ENCODE measurements at regions not wholly inside any gene's neighbourhood (a gene's known extent, or its start where the extent isn't known, plus 50 kb on each side); places are given as distances from the start of the nearest gene placed in this dataset.
"Not testable (repeated sequence)": the region's sequence is repeated elsewhere in the genome, so short reads cannot be mapped to it uniquely, and the experiment has no call there.

DNA sequence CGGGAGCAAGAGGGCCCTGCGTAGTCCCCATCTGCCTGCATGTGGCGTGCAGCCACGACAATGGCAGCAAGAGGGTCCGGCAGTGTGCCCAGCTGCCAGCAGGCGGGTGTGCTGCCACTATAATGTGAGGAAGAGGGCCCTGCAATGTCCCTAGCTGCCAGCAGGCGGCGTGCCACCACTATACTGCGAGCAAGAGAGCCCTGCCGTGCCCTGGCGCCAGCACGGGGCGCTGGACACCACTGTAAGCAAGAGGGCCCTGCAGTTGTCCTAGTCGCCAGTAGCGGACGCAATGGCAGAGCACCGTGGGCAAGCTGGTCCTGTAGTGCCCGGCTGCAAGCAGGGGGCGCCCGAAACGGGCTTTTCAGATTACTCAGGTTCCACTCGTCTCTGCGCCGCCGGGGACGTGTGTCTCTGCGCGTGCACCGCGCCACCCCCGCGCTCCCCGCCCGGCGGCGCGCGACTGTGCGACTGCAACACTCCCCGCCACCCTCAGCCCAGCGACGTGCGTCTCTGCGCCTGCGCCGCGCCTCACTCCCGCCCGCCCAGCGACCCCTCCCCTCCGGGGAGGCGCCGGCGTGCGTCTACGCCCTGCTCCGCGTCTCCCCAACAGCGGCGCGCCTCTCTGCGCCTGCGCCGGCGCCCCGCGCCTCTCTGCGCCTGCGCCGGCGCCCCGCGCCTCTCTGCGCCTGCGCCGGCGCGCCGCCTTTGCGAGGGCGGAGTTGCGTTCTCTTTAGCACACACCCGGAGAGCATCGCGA lies 159.4 kb upstream of the FRG2B start:
- DNase-seq (ENCODE audit: low spot score) = peak; percentile 57
- intact Hi-C loops (cut with DNase I) = not testable (repeated sequence)

DNA sequence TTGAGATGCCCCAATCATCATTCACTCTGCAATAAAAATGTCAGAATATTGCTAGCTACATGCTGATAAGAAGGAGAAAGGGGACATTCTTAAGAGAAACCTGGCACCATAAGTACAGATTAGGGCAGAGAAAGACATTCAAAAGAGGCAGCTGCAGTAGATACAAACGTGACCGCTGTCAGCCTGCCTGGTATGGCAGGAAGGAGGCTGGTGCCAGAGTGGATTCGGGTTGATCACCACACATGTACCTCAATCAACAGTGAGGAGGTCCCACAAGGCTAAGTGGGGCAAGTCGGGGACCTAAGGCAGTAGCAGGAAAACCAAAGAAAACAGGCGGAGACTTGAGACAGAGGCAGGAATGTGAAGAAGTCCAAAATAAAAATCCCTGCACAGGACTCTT lies 158.6 kb upstream of the FRG2B start:
- intact Hi-C loops (cut with DNase I) = not testable (repeated sequence)
- peak; percentile 58 for DNase-seq (ENCODE audit: low spot score)

DNA sequence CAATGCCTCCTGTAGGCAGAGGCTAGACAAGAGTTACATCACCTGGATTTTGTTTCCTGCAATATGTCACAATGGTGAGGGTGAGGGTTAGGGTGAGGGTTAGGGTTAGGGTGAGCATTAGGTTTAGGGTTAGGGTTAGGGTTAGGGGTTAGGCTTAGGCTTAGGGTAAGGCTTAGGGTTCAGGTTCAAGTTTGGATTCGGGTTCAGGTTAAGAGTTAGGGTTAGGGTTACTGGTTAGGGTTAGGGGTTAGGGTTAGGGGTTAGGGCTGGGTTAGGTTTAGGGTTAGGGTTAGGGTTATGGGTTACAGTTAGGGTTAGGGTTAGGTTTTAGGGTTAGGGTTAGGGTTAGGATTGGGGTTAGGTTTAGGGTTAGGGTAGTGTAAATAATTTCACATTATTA lies 138.7 kb upstream of the FRG2B start:
- intact Hi-C loops (cut with DNase I); DNase-seq (ENCODE audit: low spot score): not testable (repeated sequence)

DNA sequence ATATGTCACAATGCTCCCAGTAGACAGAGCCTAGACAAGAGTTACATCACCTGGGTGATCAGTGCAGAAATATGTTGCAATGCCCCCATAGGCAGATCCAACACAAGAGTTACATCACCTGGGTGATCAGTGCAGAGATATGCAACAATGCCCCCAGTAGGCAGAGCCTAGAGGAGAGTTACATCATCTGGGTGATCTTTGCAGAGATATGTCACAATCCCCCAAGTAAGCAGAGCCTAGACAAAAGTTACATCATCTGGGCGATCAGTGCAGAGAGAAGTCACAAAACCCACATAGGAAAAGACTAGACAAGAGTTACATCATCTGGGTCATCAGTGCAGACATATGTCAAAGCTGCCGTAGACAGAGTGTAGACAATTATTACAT lies 138.2 kb upstream of the FRG2B start:
- intact Hi-C loops (cut with DNase I); DNase-seq (ENCODE audit: low spot score): not testable (repeated sequence)

DNA sequence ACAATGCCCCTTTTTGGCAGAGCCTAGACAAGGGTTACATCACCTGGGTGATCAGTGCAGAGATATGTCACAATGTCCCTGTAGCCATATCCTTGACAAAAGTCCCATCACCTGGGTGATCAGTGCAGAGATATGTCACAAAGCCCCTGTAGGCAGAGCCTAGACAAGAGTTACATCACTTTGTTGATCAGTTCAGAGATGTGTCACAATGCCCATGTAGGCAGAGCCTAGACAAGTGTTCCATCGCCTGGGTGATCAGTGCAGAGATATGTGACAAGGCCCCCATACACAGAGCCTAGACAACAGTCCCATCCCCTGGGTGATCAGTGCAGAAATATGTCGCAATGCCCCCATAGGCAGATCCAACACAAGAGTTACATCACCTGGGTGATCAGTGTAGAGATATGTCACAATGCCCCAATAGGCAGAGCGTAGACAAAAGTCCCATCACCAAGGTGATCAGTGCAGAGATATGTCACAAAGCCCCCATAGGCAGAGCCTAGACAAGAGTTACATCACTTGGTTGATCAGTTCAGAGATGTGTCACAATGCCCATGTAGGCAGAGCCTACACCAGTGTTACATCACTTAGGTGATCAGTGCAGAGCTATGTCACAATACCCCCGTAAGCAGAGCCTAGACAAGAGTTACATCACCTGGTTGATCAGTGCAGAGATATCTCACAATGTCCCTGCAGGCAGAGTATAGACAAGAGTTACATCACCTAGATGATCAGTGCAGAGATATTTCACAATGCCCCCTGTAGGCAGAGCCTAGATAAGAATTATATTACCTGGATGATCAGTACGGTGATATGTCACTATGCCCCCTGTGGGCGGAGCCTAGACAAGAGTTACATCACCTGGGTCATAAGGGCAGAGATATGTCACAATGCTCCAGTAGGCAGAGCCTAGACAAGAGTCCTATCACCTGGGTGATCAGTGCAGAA lies 137.6 kb upstream of the FRG2B start:
- intact Hi-C loops (cut with DNase I) = not testable (repeated sequence)
- DNase-seq (ENCODE audit: low spot score) = peak; percentile 11

DNA sequence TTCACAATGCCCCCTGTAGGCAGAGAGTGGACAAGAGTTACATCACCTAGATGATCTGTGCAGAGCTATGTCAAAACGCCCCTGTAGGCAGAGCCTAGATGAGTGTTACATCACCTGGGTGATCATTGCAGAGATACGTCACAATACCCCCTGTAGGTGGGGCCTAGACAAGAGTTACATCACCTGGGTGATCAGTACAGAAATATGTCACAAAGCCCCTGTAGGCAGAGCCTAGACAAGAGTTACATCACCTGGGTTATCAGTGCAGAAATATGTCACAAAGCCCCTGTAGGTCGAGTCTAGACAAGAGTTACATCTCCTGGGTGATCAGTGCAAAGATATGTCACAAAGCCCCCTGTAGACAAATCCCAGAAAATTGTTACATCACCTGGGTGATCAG lies 136.6 kb upstream of the FRG2B start:
- DNase-seq (ENCODE audit: low spot score); intact Hi-C loops (cut with DNase I): not testable (repeated sequence)

DNA sequence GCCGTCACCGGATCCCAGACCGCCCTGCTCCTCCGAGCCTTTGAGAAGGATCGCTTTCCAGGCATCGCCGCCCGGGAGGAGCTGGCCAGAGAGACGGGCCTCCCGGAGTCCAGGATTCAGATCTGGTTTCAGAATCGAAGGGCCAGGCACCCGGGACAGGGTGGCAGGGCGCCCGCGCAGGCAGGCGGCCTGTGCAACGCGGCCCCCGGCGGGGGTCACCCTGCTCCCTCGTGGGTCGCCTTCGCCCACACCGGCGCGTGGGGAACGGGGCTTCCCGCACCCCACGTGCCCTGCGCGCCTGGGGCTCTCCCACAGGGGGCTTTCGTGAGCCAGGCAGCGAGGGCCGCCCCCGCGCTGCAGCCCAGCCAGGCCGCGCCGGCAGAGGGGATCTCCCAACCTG lies 127.0 kb upstream of the FRG2B start:
- DNase-seq (ENCODE audit: low spot score); intact Hi-C loops (cut with DNase I): not testable (repeated sequence)
